ENCODE measurements at regions not wholly inside any gene's neighbourhood (a gene's known extent, or its start where the extent isn't known, plus 50 kb on each side); places are given as distances from the start of the nearest gene placed in this dataset.
A peak's percentile ranks its signal among the peaks of the same experiment; 100 is the strongest.

- CTCF ChIA-PET: no interaction called here
- Histone ChIP-seq H3K9ac (ENCODE audit: low read length) (no peak overlapping the region), H3K9me3 (ENCODE audit: control insufficient read depth in 1 of 2, insufficient read depth in 1 of 2, low read depth in 1 of 2, low read length in 2 of 2) (no peaks in the 10 kb centered on the region), H3K9me2 (ENCODE audit: insufficient read depth) (no peaks in the 10 kb centered on the region), H4K20me1 (ENCODE audit: insufficient read depth) (no peaks in the 10 kb centered on the region), H3K4me3 (replicated peaks in 1 of 2; ENCODE audit: low read depth in 1 of 2, low read length in 2 of 2) (no peak overlapping the region), H3K4me1 (ENCODE audit: control insufficient read depth in 1 of 2, insufficient read depth in 2 of 2, low read length in 2 of 2) (peaks cover 3 to 14% of the 10 kb centered on the region in 2 experiments; a peak in 3 of 4 replicates), H3K27me3 (ENCODE audit: insufficient read depth, low read length) (0 out of 2 replicates have a peak, but pooled peaks cover 3% of the 10 kb centered on the region), H3K79me2 (ENCODE audit: insufficient read depth, low read length) (no peaks in the 10 kb centered on the region), H3K36me3 (ENCODE audit: control insufficient read depth in 1 of 2, insufficient read depth in 2 of 2, low read length in 2 of 2) (no peaks in the 10 kb centered on the region), H3K27ac (ENCODE audit: low read depth, low read length) (no peak overlapping the region), H3K4me2 (ENCODE audit: low read length) (no peak overlapping the region), H2AFZ (ENCODE audit: low read depth, low read length, poor library complexity, severe bottlenecking) (no peak overlapping the region)
- DNase-seq (ENCODE audit: low read depth, low spot score) (no peak), ATAC-seq (no peak)
- POLR2A ChIA-PET: no interaction called here
- no peak for TF ChIP-seq SRF (IDR thresholded peaks at IDR 0.05; ENCODE audit: low read depth)
- no peak for TF ChIP-seq TCF7L2 (IDR thresholded peaks at IDR 0.05; ENCODE audit: borderline replicate concordance, extremely low read depth, insufficient read depth, insufficient read length)
- TF ChIP-seq POLR2AphosphoS5 (IDR thresholded peaks at IDR 0.05; ENCODE audit: low read depth, low read length): no peak
- TF ChIP-seq RAD21 (IDR thresholded peaks at IDR 0.05; ENCODE audit: low read depth): no peak
- intact Hi-C loops (cut with micrococcal nuclease): no loop called here
- RAD21 ChIA-PET (ENCODE audit: low non-redundant PET in 1 of 2, low total read pairs in 2 of 2, uncharacterized antibody in 2 of 2, unreplicated experiment in 2 of 2): no interaction called here
- BruUV-seq (replicated peaks): no TSS peak
These were observed 393.9 kb downstream of the MID1IP1 start for GRCh38 chrX:39195156-39195555.

- BruUV-seq (replicated peaks): no TSS peak
- Histone ChIP-seq H2AFZ (ENCODE audit: low read depth, low read length, poor library complexity, severe bottlenecking) (peak overlapping the region; percentile 45), H3K4me1 (ENCODE audit: control insufficient read depth in 1 of 2, insufficient read depth in 2 of 2, low read length in 2 of 2) (peaks cover 3 to 14% of the 10 kb centered on the region in 2 experiments; a peak in 3 of 4 replicates), H3K4me2 (ENCODE audit: low read length) (peak overlapping the region; percentile 56), H3K27me3 (ENCODE audit: insufficient read depth, low read length) (0 out of 2 replicates have a peak, but pooled peaks cover 3% of the 10 kb centered on the region), H3K36me3 (ENCODE audit: control insufficient read depth in 1 of 2, insufficient read depth in 2 of 2, low read length in 2 of 2) (no peaks in the 10 kb centered on the region), H3K9me3 (ENCODE audit: control insufficient read depth in 1 of 2, insufficient read depth in 1 of 2, low read depth in 1 of 2, low read length in 2 of 2) (no peaks in the 10 kb centered on the region), H4K20me1 (ENCODE audit: insufficient read depth) (no peaks in the 10 kb centered on the region), H3K27ac (ENCODE audit: low read depth, low read length) (no peak overlapping the region), H3K9me2 (ENCODE audit: insufficient read depth) (no peaks in the 10 kb centered on the region), H3K4me3 (replicated peaks in 1 of 2; ENCODE audit: low read depth in 1 of 2, low read length in 2 of 2) (no peak overlapping the region), H3K9ac (ENCODE audit: low read length) (no peak overlapping the region), H3K79me2 (ENCODE audit: insufficient read depth, low read length) (no peaks in the 10 kb centered on the region)
- ATAC-seq: peak; percentile 90
- intact Hi-C loops (cut with micrococcal nuclease): no loop called here
- ChIA-PET CTCF (interaction anchor here (0.9 to 1.6 kb wide), 2 partner anchors 44 to 47 kb away, joined by 3 to 5 read pairs; no protein-coding TSS in a partner anchor), POLR2A (no interaction called here), RAD21 (ENCODE audit: low non-redundant PET in 1 of 2, low total read pairs in 2 of 2, uncharacterized antibody in 2 of 2, unreplicated experiment in 2 of 2) (interaction anchor here in 1 of 2 experiments (1.3 kb wide), 1 partner anchor 9 kb away, joined by 3 read pairs; no protein-coding TSS in a partner anchor)
- peak; percentile 26 for DNase-seq (ENCODE audit: low read depth, low spot score)
- TF ChIP-seq CTCF (IDR thresholded peaks at IDR 0.05 in 2 of 3, conservative IDR thresholded peaks at IDR 0.05 in 1 of 3; ENCODE audit: borderline replicate concordance in 1 of 3, insufficient read depth in 1 of 3, low read depth in 2 of 3, low read length in 2 of 3) (no peak), FOSL1 (IDR thresholded peaks at IDR 0.05; ENCODE audit: low read depth) (peak; percentile 33; the same call in 1 of the 2 replicates)
These were observed 395.2 kb downstream of the MID1IP1 start for GRCh38 chrX:39196192-39197102.

Measured in HCT116 (cell line).